ENCODE measurements at regions not wholly inside any gene's neighbourhood (a gene's known extent, or its start where the extent isn't known, plus 50 kb on each side); places are given as distances from the start of the nearest gene placed in this dataset.
"Not testable (repeated sequence)": the region's sequence is repeated elsewhere in the genome, so short reads cannot be mapped to it uniquely, and the experiment has no call there.

DNA sequence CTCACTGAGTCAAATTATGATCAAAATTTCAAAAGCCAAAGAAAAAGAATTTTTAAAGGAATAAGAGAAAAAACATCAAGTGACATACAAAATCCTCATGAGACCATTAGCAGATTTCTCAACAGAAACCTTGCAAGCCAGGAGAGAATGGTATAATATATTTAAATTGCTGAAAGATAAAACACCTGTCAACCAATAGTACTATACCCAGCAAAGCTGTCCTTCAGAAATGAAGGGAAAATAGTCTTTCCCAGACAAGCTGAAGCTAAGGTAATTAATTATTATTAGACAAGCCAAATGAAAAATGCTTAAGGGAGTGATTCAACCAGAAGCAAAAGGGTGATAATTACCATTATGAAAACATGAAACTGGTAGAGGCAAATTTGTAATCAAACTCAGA lies 104.2 kb upstream of the TET2 start:
- DNase-seq (ENCODE audit: low read depth in 2 of 2), result no peak

DNA sequence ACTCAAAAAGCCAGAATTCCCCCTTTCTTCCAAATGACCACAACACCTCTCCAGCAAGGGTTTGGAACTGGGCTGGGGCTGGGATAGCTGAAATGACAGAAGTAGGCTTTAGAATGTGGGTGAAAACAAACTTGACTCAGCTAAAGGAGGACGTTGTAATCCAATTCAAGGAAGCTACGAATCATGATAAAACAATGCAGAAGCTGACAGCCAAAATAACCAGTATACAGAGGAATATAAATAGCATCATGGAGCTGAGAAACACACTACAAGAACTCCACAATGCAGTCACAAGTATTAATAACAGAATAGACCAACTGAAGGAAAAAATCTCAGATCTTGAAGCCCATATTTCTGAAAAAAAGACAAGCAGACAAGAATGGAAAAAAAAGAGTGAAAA lies 95.8 kb upstream of the TET2 start:
- DNase-seq (ENCODE audit: low read depth in 2 of 2), result no peak

DNA sequence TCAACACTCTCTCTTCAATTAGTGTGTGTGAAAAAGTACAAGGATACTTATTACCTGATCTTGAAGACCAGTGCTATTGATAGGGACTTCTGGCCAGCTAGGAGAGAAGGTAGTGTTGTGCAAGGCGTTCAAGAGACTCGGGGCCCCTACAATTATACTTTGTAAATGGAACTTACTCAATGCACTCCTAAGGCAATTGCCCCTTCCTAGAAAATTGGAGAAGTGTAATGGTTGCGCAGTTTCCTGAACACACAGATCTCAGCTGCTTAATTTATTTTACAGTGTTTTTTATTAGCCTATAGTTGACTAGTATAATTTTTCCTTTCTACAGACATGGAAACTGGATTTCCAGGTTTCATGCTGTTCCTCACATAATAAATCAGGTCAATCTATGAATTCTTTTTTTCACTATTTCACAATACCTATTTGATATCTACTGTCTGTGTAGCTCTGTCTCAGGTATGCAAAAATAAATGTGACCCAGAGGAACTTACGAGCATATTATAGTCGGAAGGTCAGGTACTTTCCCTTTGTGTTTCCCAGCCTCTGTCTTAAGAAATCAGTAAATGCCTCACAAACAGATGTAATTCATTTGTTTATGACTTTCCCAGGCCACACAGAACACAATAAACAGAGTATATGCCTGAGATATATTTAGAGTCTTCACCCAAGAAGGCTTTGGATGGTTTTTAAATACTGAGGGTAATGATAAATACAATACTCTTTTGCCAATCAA lies 89.1 kb upstream of the TET2 start:
- DNase-seq (ENCODE audit: low read depth in 2 of 2), result no peak

DNA sequence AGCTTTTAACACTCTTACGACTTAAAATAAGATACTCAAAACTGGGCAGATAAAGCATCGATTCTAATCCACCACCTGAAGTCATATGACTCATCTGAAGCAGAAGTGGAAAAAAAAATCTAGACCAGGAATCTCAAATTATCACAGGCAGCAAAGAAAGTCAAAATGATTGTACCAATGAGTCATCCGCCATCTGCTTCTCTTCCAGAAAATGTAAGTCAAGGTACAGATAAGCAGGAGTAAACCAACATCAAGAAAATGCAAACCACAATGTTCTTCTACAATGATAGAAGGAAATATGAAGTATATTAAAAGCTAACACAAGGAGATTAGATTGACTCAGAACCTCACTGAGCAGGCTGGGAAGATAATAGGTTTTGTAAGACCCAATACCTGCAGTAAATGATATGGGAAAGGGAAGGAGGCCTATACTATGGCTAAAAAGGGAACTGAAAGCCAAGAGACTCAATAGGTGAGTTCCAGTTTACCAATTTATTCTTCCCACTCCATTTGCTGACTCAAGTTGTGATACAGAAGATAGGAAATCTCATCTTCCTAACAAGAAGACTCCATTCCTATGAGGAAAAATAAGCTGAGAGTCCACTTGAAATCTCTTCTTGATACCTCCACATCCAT lies 88.4 kb upstream of the TET2 start:
- DNase-seq (ENCODE audit: low read depth in 2 of 2), result no peak

GRCh38 chr4:105059337-105059736 lies 87.3 kb upstream of the TET2 start:
- DNase-seq (ENCODE audit: low read depth in 2 of 2), result no peak

- no peak for DNase-seq (ENCODE audit: low read depth in 2 of 2)
These were observed 86.0 kb upstream of the TET2 start for GRCh38 chr4:105060628-105061027.

GRCh38 chr4:105061136-105061696 lies 85.5 kb upstream of the TET2 start:
- peak in 1 of 2 donors; percentile 14 for DNase-seq (ENCODE audit: low read depth in 2 of 2)

GRCh38 chr4:105061731-105062130 lies 84.9 kb upstream of the TET2 start:
- no peak for DNase-seq (ENCODE audit: low read depth in 2 of 2)

- no peak for DNase-seq (ENCODE audit: low read depth in 2 of 2)
These were observed 80.3 kb upstream of the TET2 start for GRCh38 chr4:105066401-105066800.

GRCh38 chr4:105067431-105067830 lies 79.2 kb upstream of the TET2 start:
- no peak for DNase-seq (ENCODE audit: low read depth in 2 of 2)

- DNase-seq (ENCODE audit: low read depth in 2 of 2), result no peak
These were observed 78.7 kb upstream of the TET2 start for GRCh38 chr4:105067946-105068345.

DNA sequence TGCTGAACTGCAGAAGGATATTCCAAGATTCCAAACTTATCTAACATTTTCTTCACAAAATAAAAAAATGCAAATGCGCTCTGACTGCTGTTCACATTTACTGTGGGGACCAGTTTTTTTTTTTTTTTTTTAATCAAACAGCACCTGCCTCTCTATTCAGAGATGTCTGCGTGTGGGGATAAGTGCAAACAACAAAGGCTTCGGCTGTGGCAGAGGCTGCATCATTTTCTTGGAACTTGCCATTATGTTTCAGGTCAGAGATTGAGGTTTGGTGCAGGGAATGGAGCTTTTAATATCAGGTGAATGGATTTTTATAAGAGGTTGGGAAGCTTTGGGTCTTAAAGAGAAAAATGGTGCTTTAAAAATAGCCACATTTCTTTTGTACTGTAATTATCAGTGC lies 78.2 kb upstream of the TET2 start:
- DNase-seq (ENCODE audit: low read depth in 2 of 2), result no peak

GRCh38 chr4:105072095-105072494 lies 74.6 kb upstream of the TET2 start:
- not testable (repeated sequence) for DNase-seq (ENCODE audit: low read depth in 2 of 2)

DNA sequence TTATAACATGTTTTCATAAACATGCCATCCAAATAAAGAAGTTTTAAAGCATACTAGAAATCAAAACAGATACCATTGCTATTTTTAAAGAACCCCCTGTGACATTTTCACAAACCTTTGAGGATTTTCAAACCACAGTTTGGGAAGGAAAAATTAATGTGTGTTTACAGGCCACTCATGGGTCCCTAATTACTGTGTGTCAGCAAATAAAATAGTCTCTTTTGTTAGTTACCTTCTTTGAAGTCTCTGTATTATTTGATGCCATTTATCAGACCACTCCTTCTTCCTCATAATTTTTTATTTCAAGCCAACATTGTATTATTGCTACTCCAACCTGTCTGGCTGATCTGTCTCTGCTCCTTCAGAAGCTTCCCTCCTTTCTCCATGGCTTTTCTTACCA lies 72.6 kb upstream of the TET2 start:
- DNase-seq (ENCODE audit: low read depth in 2 of 2), result no peak

GRCh38 chr4:105075045-105075444 lies 71.6 kb upstream of the TET2 start:
- DNase-seq (ENCODE audit: low read depth in 2 of 2), result no peak

DNA sequence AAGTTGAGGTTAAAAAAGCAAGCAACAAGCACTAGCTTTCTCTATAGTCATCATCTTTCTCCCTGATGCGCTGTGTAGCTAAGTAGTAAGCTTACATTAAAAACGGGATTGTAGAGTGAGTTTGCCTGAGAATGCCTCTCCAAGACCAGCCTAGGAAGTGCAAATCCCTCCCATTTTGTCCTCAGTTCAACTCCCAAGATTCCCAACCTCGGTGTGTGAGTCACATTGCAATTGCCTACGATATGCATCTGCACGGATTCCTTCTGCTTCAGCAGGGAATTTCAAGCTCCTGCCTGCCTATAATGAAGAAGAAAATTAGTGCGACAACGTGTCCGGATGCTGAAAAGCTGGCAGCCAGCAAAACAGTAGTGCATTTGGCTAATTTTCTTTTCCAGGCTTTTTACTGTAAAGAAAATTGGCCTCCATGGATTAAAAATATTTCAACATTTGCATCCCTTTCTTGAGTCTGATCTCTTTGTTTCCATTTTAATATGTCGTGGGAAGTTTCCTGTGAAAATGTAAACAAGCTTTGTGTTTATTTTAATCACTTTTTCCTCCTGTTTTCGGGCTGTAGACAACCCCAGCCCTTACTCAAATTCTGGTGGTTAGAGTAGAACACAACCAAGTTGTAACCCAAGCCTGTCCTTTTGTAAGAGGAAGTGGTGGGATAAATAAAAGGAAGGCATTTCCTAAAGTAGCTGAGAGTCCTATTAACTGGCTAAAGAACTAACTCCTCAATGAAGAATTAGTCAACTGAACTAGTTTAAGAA lies 58.4 kb upstream of the TET2 start:
- no peak for DNase-seq (ENCODE audit: low read depth in 2 of 2)

DNA sequence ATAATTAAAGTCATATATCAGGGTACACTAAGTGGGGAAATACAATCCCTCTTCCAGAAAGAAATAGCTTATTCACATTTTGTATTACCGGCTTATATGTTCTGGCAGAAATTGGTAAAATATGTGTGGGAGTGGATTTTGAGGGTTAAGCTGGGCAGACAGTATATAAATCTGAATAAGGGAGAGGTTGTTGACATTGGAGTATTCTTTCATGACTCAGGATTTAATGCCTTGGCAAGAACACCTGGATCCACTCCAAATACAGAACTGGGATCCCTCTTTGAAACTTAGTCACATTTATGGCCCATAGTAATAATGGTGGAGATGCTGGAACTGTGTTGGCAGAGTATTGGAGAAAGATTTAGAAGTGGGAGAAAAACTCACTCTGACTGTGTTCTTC lies 54.3 kb upstream of the TET2 start:
- DNase-seq (ENCODE audit: low read depth in 2 of 2), result no peak

DNA sequence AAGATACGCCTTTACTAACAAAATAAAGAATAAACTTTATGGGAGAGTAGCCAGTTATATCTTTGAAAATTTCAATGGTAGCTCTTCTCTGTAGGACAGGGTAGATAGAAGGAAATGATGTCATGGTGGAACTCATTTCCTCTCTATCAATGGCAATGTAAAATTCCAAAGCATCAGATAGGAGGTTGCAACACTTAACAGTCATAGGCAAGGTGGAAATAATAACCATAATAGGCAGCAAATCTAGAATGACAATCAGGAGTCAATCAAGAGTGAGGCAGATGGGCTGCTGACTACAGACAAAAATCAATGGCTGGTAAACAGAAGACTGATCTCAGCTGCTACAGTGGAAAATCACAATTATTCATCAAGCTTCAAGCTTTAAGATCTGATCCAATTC lies 53.9 kb upstream of the TET2 start:
- no peak for DNase-seq (ENCODE audit: low read depth in 2 of 2)

GRCh38 chr4:105093975-105094374 lies 52.7 kb upstream of the TET2 start:
- DNase-seq (ENCODE audit: low read depth in 2 of 2), result no peak
